BE2C (cell line): ENCODE measurements at regions not wholly inside any gene's neighbourhood (a gene's known extent, or its start where the extent isn't known, plus 50 kb on each side); places are given as distances from the start of the nearest gene placed in this dataset.

Experiments used
- DNase-seq: peaks from one replicate; pipeline ENCODE4 v3.0.0-alpha.2; 2020
- H3K27me3 ChIP-seq: fragments of 250-450 bp; sonication (Bioruptor Pico); 2 replicates; pipeline ENCODE4 v1.5.1; 2020; ENCODE audit warnings: mild to moderate bottlenecking
- H3K36me3 ChIP-seq: fragments of 250-450 bp; sonication (Bioruptor Pico); 2 replicates; pipeline ENCODE4 v1.5.1; 2020; ENCODE audit warnings: mild to moderate bottlenecking
- H3K4me1 ChIP-seq: fragments of 250-450 bp; sonication (Bioruptor Pico); 2 replicates; pipeline ENCODE4 v1.5.1; 2020
- H3K4me3 ChIP-seq: 2 replicates; pipeline ENCODE4 v1.5.1; 2011; ENCODE audit warnings: low read depth, low read length
- H3K9me3 ChIP-seq: fragments of 250-450 bp; sonication (Bioruptor Pico); 2 replicates; pipeline ENCODE4 v1.5.1; 2020
- CTCF ChIP-seq: IDR thresholded peaks from 2 replicates; pipeline ENCODE4 v1.5.1; 2012; ENCODE audit warnings: mild to moderate bottlenecking, low read depth, low read length

GRCh38 chr2:153196378-153197058 lies 282.0 kb downstream of the RPRM start:
- H3K4me3 ChIP-seq = no peak overlapping the region
- H3K4me1 ChIP-seq = no peaks in the 10 kb centered on the region
- no peak for DNase-seq
- no peaks in the 10 kb centered on the region for H3K36me3 ChIP-seq
- no peaks in the 10 kb centered on the region for H3K9me3 ChIP-seq
- TF ChIP-seq CTCF = no peak
- H3K27me3 ChIP-seq = no peaks in the 10 kb centered on the region

GRCh38 chr2:153195342-153195741 lies 283.2 kb downstream of the RPRM start:
- no peaks in the 10 kb centered on the region for H3K9me3 ChIP-seq
- no peak for DNase-seq
- H3K4me3 ChIP-seq = no peak overlapping the region
- H3K4me1 ChIP-seq = no peaks in the 10 kb centered on the region
- H3K36me3 ChIP-seq = no peaks in the 10 kb centered on the region
- no peak for TF ChIP-seq CTCF
- H3K27me3 ChIP-seq = no peaks in the 10 kb centered on the region

GRCh38 chr2:153189091-153189888 lies 289.3 kb downstream of the RPRM start:
- Histone ChIP-seq H3K4me3 (no peak overlapping the region), H3K27me3 (no peaks in the 10 kb centered on the region), H3K4me1 (no peaks in the 10 kb centered on the region), H3K36me3 (no peaks in the 10 kb centered on the region), H3K9me3 (no peaks in the 10 kb centered on the region)
- no peak for TF ChIP-seq CTCF
- no peak for DNase-seq

GRCh38 chr2:153179808-153180207 lies 298.8 kb downstream of the RPRM start:
- Histone ChIP-seq H3K27me3 (no peaks in the 10 kb centered on the region), H3K9me3 (no peaks in the 10 kb centered on the region), H3K4me3 (no peak overlapping the region), H3K4me1 (no peaks in the 10 kb centered on the region), H3K36me3 (no peaks in the 10 kb centered on the region)
- DNase-seq = no peak
- TF ChIP-seq CTCF = no peak

GRCh38 chr2:153169609-153170008 lies 309.0 kb downstream of the RPRM start:
- H3K9me3 ChIP-seq = no peaks in the 10 kb centered on the region
- H3K27me3 ChIP-seq = no peaks in the 10 kb centered on the region
- H3K36me3 ChIP-seq = no peaks in the 10 kb centered on the region
- no peak for DNase-seq
- H3K4me3 ChIP-seq = no peak overlapping the region
- H3K4me1 ChIP-seq = no peaks in the 10 kb centered on the region
- TF ChIP-seq CTCF = no peak

GRCh38 chr2:153165021-153165420 lies 313.5 kb downstream of the RPRM start:
- TF ChIP-seq CTCF = no peak
- Histone ChIP-seq H3K36me3 (no peaks in the 10 kb centered on the region), H3K9me3 (no peaks in the 10 kb centered on the region), H3K4me3 (no peak overlapping the region), H3K27me3 (no peaks in the 10 kb centered on the region), H3K4me1 (no peaks in the 10 kb centered on the region)
- no peak for DNase-seq
